MCF 10A (cell line): ENCODE measurements at regions not wholly inside any gene's neighbourhood (a gene's known extent, or its start where the extent isn't known, plus 50 kb on each side); places are given as distances from the start of the nearest gene placed in this dataset.

ENCODE experiments used
- BruUV-seq: library from RNA; stranded (reverse); fragments of 400-500 nt; replicated peaks from 2 replicates; lab custom pipeline; 2021; lab: Mats Ljungman, UMichigan
- CTCF ChIA-PET: fragments of 300-600 bp; sonication (Branson Sonifier 250); formaldehyde crosslinking; extraction: SDS; loops from one replicate; lab custom pipeline; 2021; ENCODE audit warnings: antibody characterized with exemption, inconsistent platforms; lab: Yijun Ruan, JAX
- POLR2A ChIA-PET: fragments of 300-600, 350-650 bp; sonication (Branson Sonifier 250); formaldehyde crosslinking; extraction: SDS; loops from one replicate; lab custom pipeline; 2020; ENCODE audit warnings: antibody characterized with exemption, inconsistent platforms; lab: Yijun Ruan, JAX
- DNase-seq: peaks from one replicate; pipeline ENCODE4 v3.0.0-alpha.2; 2018; ENCODE audit not compliant: unreplicated experiment
- H3K27ac Mint-ChIP-seq: one replicate; pipeline ENCODE4 v1.8.0; 2022; ENCODE audit warnings: mild to moderate bottlenecking, low read depth, mixed read lengths; ENCODE audit not compliant: unreplicated experiment
- H3K27me3 Mint-ChIP-seq: one replicate; pipeline ENCODE4 v1.8.0; 2022; ENCODE audit warnings: mixed read lengths; ENCODE audit not compliant: insufficient read depth, unreplicated experiment
- H3K36me3 Mint-ChIP-seq: one replicate; pipeline ENCODE4 v1.8.0; 2022; ENCODE audit warnings: mild to moderate bottlenecking, moderate library complexity, mixed read lengths; ENCODE audit not compliant: insufficient read depth, unreplicated experiment
- H3K4me1 Mint-ChIP-seq: one replicate; pipeline ENCODE4 v1.8.0; 2022; ENCODE audit warnings: mixed read lengths; ENCODE audit not compliant: insufficient read depth, unreplicated experiment
- H3K4me3 Mint-ChIP-seq: one replicate; pipeline ENCODE4 v1.8.0; 2022; ENCODE audit warnings: mild to moderate bottlenecking, moderate library complexity, mixed read lengths; ENCODE audit not compliant: unreplicated experiment
- H3K9me3 Mint-ChIP-seq: one replicate; pipeline ENCODE4 v1.8.0; 2022; ENCODE audit warnings: mixed read lengths; ENCODE audit not compliant: unreplicated experiment
- intact Hi-C: fragments of 100-400 bp; cut with micrococcal nuclease; formaldehyde crosslinking; loops from 2 replicates; pipeline ENCODE4 v1.14.1; 2022
- TF ChIP-seq, protein P1 (sequence below): fragments of 200-600 bp; IDR thresholded peaks from one replicate; pipeline ENCODE4 v1.8.0; 2022; ENCODE audit warnings: antibody characterized with exemption, mild to moderate bottlenecking; ENCODE audit not compliant: unreplicated experiment

GRCh38 chr3:162353414-162353813, 856.8 kb downstream of the OTOL1 start:
- H3K27me3 Mint-ChIP-seq, result no peaks in the 10 kb centered on the region
- H3K4me1 Mint-ChIP-seq, result no peaks in the 10 kb centered on the region
- intact Hi-C loops, result no loop called here
- no peaks in the 10 kb centered on the region for H3K36me3 Mint-ChIP-seq
- BruUV-seq, result no TSS peak
- no peak overlapping the region for H3K27ac Mint-ChIP-seq
- ChIA-PET POLR2A (no interaction called here), CTCF (no interaction called here)
- no peak for DNase-seq
- H3K4me3 Mint-ChIP-seq, result no peak overlapping the region
- TF ChIP-seq, protein P1, sequence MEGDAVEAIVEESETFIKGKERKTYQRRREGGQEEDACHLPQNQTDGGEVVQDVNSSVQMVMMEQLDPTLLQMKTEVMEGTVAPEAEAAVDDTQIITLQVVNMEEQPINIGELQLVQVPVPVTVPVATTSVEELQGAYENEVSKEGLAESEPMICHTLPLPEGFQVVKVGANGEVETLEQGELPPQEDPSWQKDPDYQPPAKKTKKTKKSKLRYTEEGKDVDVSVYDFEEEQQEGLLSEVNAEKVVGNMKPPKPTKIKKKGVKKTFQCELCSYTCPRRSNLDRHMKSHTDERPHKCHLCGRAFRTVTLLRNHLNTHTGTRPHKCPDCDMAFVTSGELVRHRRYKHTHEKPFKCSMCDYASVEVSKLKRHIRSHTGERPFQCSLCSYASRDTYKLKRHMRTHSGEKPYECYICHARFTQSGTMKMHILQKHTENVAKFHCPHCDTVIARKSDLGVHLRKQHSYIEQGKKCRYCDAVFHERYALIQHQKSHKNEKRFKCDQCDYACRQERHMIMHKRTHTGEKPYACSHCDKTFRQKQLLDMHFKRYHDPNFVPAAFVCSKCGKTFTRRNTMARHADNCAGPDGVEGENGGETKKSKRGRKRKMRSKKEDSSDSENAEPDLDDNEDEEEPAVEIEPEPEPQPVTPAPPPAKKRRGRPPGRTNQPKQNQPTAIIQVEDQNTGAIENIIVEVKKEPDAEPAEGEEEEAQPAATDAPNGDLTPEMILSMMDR, result no peak
- H3K9me3 Mint-ChIP-seq, result no peaks in the 10 kb centered on the region

GRCh38 chr3:162354356-162354755, 857.7 kb downstream of the OTOL1 start:
- intact Hi-C loops, result no loop called here
- BruUV-seq, result no TSS peak
- no peak for DNase-seq
- no peak overlapping the region for H3K27ac Mint-ChIP-seq
- ChIA-PET POLR2A (interaction anchor here (0.6 kb wide), 1 partner anchor 98 kb away, joined by 3 read pairs; no protein-coding TSS in a partner anchor), CTCF (no interaction called here)
- no peaks in the 10 kb centered on the region for H3K9me3 Mint-ChIP-seq
- no peak overlapping the region for H3K4me3 Mint-ChIP-seq
- no peaks in the 10 kb centered on the region for H3K4me1 Mint-ChIP-seq
- TF ChIP-seq, protein P1, result no peak
- H3K27me3 Mint-ChIP-seq, result no peaks in the 10 kb centered on the region
- no peaks in the 10 kb centered on the region for H3K36me3 Mint-ChIP-seq

DNA sequence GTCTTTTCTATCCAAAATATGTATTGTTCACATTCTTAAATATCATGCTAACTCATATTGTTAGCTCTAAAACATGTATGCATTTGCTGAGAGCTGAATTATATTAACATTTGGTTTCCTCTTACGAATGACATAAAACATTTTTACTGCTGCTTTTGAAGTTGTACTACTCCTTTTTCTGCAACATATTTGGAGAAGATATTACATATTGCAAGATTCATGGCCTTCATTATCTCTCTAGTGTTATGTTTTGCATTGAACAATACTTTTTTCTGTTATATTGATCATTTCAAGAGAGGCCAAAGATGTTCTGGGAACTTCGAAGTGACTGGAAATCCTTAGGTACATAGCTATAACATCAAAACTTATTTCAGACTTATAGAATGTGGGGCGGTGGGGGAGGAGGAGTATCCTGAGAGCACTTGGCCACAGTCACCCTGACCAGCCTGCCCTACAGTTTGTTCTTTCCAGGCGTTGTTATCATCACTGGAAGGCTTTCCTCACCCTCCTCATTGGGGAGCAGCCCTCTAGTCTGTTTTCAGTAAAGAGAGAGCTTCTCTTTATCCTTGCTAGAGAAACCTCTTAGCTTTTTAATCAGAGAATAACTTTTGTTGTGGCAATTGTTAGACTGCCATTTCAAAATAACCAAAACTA, 868.6 kb downstream of the OTOL1 start:
- no peak overlapping the region for H3K4me3 Mint-ChIP-seq
- CTCF ChIA-PET, result no interaction called here
- no peaks in the 10 kb centered on the region for H3K36me3 Mint-ChIP-seq
- intact Hi-C loops, result no loop called here
- peaks cover 10% of the 10 kb centered on the region for H3K4me1 Mint-ChIP-seq
- DNase-seq, result no peak
- POLR2A ChIA-PET, result no interaction called here
- TF ChIP-seq, protein P1, result no peak
- BruUV-seq, result no TSS peak
- no peak overlapping the region for H3K27ac Mint-ChIP-seq
- no peaks in the 10 kb centered on the region for H3K9me3 Mint-ChIP-seq
- no peaks in the 10 kb centered on the region for H3K27me3 Mint-ChIP-seq

GRCh38 chr3:162366166-162366766, 869.7 kb downstream of the OTOL1 start:
- ChIA-PET CTCF (interaction anchor here (0.7 kb wide), 1 partner anchor 78 kb away, joined by 3 read pairs; no protein-coding TSS in a partner anchor), POLR2A (no interaction called here)
- BruUV-seq, result no TSS peak
- TF ChIP-seq, protein P1, result no peak
- DNase-seq, result no peak
- Mint-ChIP-seq H3K4me1 (peaks cover 10% of the 10 kb centered on the region), H3K27me3 (no peaks in the 10 kb centered on the region), H3K4me3 (no peak overlapping the region), H3K9me3 (no peaks in the 10 kb centered on the region), H3K36me3 (no peaks in the 10 kb centered on the region), H3K27ac (no peak overlapping the region)
- intact Hi-C loops, result no loop called here
